Vagina (tissue), 2 donors: ENCODE measurements at regions not wholly inside any gene's neighbourhood (a gene's known extent, or its start where the extent isn't known, plus 50 kb on each side); places are given as distances from the start of the nearest gene placed in this dataset.

Source experiments
- POLR2A ChIP-seq, 2 donors: fragments of 450-650 bp; IDR thresholded peaks; one replicate each; pipeline ENCODE4 v1.6.1; 2017; ENCODE audit warnings: antibody characterized with exemption in 2 of 2, mild to moderate bottlenecking in 2 of 2, moderate library complexity in 2 of 2
- POLR2AphosphoS5 ChIP-seq, 2 donors: sonication (generic); formaldehyde crosslinking; IDR thresholded peaks; one replicate each; pipeline ENCODE4 v1.9.0; 2017; ENCODE audit warnings: antibody characterized with exemption in 2 of 2, mild to moderate bottlenecking in 2 of 2, low read depth in 1 of 2; ENCODE audit not compliant: insufficient read depth in 1 of 2
- TF ChIP-seq, protein P1 (sequence below), 3 experiments: fragments of 450-650 bp in 2 of 3; fragments of 200-600 bp in 1 of 3; sonication (generic) in 1 of 3; IDR thresholded peaks; one replicate each; pipeline ENCODE4 v1.5.1; 2017 to 2019; ENCODE audit warnings: antibody characterized with exemption in 3 of 3, mild to moderate bottlenecking in 2 of 3, moderate library complexity in 2 of 3

GRCh38 chr1:172955161-172955815, 95.5 kb downstream of the TNFSF18 start:
- TF ChIP-seq, protein P1, sequence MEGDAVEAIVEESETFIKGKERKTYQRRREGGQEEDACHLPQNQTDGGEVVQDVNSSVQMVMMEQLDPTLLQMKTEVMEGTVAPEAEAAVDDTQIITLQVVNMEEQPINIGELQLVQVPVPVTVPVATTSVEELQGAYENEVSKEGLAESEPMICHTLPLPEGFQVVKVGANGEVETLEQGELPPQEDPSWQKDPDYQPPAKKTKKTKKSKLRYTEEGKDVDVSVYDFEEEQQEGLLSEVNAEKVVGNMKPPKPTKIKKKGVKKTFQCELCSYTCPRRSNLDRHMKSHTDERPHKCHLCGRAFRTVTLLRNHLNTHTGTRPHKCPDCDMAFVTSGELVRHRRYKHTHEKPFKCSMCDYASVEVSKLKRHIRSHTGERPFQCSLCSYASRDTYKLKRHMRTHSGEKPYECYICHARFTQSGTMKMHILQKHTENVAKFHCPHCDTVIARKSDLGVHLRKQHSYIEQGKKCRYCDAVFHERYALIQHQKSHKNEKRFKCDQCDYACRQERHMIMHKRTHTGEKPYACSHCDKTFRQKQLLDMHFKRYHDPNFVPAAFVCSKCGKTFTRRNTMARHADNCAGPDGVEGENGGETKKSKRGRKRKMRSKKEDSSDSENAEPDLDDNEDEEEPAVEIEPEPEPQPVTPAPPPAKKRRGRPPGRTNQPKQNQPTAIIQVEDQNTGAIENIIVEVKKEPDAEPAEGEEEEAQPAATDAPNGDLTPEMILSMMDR (IDR thresholded peaks at IDR 0.05): no peak
- TF ChIP-seq POLR2A (IDR thresholded peaks at IDR 0.05) (no peak), POLR2AphosphoS5 (IDR thresholded peaks at IDR 0.05; ENCODE audit: insufficient read depth in 1 of 2, low read depth in 1 of 2) (no peak)
